Neural cell (in vitro differentiated cells): ENCODE measurements at regions not wholly inside any gene's neighbourhood (a gene's known extent, or its start where the extent isn't known, plus 50 kb on each side); places are given as distances from the start of the nearest gene placed in this dataset.

Experiments used
- H2AFZ ChIP-seq: fragments of 200-600, 300-800 bp; sonication (generic), shearing (Covaris generic); 2 replicates; pipeline ENCODE4 v1.6.0; 2014; ENCODE audit warnings: low read depth, mild to moderate bottlenecking, antibody characterized with exemption, low read length, moderate library complexity
- H3F3A ChIP-seq: fragments of 200-600 bp; shearing (Covaris generic); 2 replicates; pipeline ENCODE4 v1.6.1; 2016; ENCODE audit warnings: mild to moderate bottlenecking, moderate library complexity, mixed read lengths, antibody characterized with exemption, low read length; ENCODE audit not compliant: insufficient read depth, poor library complexity, severe bottlenecking
- H3K27ac ChIP-seq: fragments of 200-600, 300-800 bp; sonication (generic), shearing (Covaris generic); 2 replicates; pipeline ENCODE4 v1.5.1; 2014; ENCODE audit warnings: mild to moderate bottlenecking, low read length, moderate library complexity
- H3K27me3 ChIP-seq: fragments of 300-800, 200-600 bp; sonication (generic), shearing (Covaris generic); 2 replicates; pipeline ENCODE4 v1.6.0; 2014; ENCODE audit warnings: mild to moderate bottlenecking, low read depth, low read length, moderate library complexity; ENCODE audit not compliant: insufficient read depth
- H3K36me3 ChIP-seq: fragments of 300-800, 200-600 bp; sonication (generic), shearing (Covaris generic); 2 replicates; pipeline ENCODE4 v1.5.1; 2014; ENCODE audit warnings: mild to moderate bottlenecking, antibody characterized with exemption, low read length, moderate library complexity; ENCODE audit not compliant: insufficient read depth
- H3K4me2 ChIP-seq: fragments of 300-800, 200-600 bp; sonication (generic), shearing (Covaris generic); 2 replicates; pipeline ENCODE4 v1.6.0; 2014; ENCODE audit warnings: mild to moderate bottlenecking, low read length
- H3K4me3 ChIP-seq: fragments of 300-800, 200-600 bp; sonication (generic), shearing (Covaris generic); 2 replicates; pipeline ENCODE4 v1.5.1; 2014; ENCODE audit warnings: mild to moderate bottlenecking, low read length, moderate library complexity
- H3K79me2 ChIP-seq: fragments of 200-600 bp; shearing (Covaris generic); replicated peaks from 2 replicates; pipeline ENCODE4 v1.6.0; 2014; ENCODE audit warnings: mild to moderate bottlenecking, low read length, moderate library complexity; ENCODE audit not compliant: insufficient read depth
- H3K9ac ChIP-seq: fragments of 300-800, 200-600 bp; sonication (generic), shearing (Covaris generic); 2 replicates; pipeline ENCODE4 v1.6.1; 2016; ENCODE audit warnings: mild to moderate bottlenecking, low read length, mixed read lengths
- H3K9me2 ChIP-seq: fragments of 200-600 bp; shearing (Covaris generic); 2 replicates; pipeline ENCODE4 v1.6.1; 2016; ENCODE audit warnings: mild to moderate bottlenecking, low read length, mixed read lengths; ENCODE audit not compliant: insufficient read depth
- H3K9me3 ChIP-seq: fragments of 200-600, 300-800 bp; sonication (generic), shearing (Covaris generic); 2 replicates; pipeline ENCODE4 v1.6.1; 2016; ENCODE audit warnings: mild to moderate bottlenecking, mixed run types, low read length, moderate library complexity, mixed read lengths
- H4K20me1 ChIP-seq: fragments of 200-600 bp; shearing (Covaris generic); 2 replicates; pipeline ENCODE4 v1.6.1; 2016; ENCODE audit warnings: mild to moderate bottlenecking, mixed run types; ENCODE audit not compliant: insufficient read depth
- EP300 ChIP-seq: fragments of 450-650 bp; conservative IDR thresholded peaks from 2 replicates; pipeline ENCODE4 v1.6.1; 2014; ENCODE audit warnings: antibody characterized with exemption, mild to moderate bottlenecking, moderate library complexity; ENCODE audit not compliant: poor library complexity, severe bottlenecking
- EZH2 ChIP-seq: fragments of 200-600, 300-800 bp; shearing (Covaris generic), sonication (generic); IDR thresholded peaks from 2 replicates; pipeline ENCODE4 v1.6.1; 2014; ENCODE audit warnings: antibody characterized with exemption, low read length, borderline replicate concordance, mild to moderate bottlenecking; ENCODE audit not compliant: insufficient read depth, poor library complexity, severe bottlenecking
- MXI1 ChIP-seq: fragments of 450-650 bp; conservative IDR thresholded peaks from 2 replicates; pipeline ENCODE4 v1.6.1; 2014; ENCODE audit warnings: antibody characterized with exemption, mild to moderate bottlenecking; ENCODE audit not compliant: poor library complexity, severe bottlenecking
- POLR2AphosphoS5 ChIP-seq: IDR thresholded peaks from 2 replicates; pipeline ENCODE4 v1.6.1; 2012
- RAD21 ChIP-seq: fragments of 450-650 bp; conservative IDR thresholded peaks from 2 replicates; pipeline ENCODE4 v1.6.1; 2014; ENCODE audit warnings: antibody characterized with exemption, mild to moderate bottlenecking, moderate library complexity
- REST ChIP-seq: IDR thresholded peaks from 2 replicates; pipeline ENCODE4 v1.6.1; 2012; ENCODE audit warnings: borderline replicate concordance
- SMC3 ChIP-seq: fragments of 450-650 bp; conservative IDR thresholded peaks from 2 replicates; pipeline ENCODE4 v1.6.1; 2014; ENCODE audit warnings: antibody characterized with exemption, mild to moderate bottlenecking, moderate library complexity; ENCODE audit not compliant: poor library complexity
- TAF1 ChIP-seq: IDR thresholded peaks from 2 replicates; pipeline ENCODE4 v1.6.1; 2012; ENCODE audit warnings: low read depth
- TF ChIP-seq, protein P1 (sequence below): fragments of 450-650 bp; IDR thresholded peaks from 2 replicates; pipeline ENCODE4 v1.5.1; 2014; ENCODE audit warnings: antibody characterized with exemption, mild to moderate bottlenecking, moderate library complexity; ENCODE audit not compliant: poor library complexity, severe bottlenecking

DNA sequence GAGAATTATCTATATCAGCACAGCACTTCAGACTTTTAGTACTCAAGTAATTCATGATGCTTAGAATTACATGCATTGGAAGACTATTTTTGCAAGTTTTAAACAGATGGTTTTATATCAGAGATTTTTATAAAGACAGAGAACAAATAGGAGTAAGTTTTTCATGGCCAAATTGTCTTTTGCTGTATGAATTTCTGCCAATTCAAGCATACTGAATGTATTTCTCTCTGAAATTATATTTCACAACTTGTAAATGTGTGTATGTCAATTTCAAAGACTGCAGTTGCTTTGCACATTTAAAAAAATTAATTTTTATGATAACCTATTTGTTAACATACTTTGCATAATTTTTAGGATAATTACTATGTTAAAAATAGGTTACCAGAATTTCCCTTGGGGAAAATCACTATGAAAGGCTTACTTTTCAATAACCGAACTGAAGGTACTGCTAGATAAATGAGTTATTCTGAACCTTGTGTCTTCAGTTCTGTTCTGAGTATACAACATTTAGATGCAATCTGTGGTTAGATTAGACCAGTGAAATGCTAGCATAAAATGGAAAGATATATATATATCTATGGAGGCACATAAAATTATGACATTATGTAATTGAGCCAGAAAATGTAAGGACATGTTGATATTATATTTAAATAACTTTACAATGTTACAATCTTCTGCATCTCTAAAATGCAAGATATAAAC lies 1344.2 kb upstream of the PABPC4L start:
- Histone ChIP-seq H3K4me2 (no peak overlapping the region), H3K27ac (no peak overlapping the region), H3K9ac (no peak overlapping the region), H4K20me1 (no peaks in the 10 kb centered on the region), H2AFZ (no peak overlapping the region), H3F3A (no peaks in the 10 kb centered on the region), H3K9me2 (no peaks in the 10 kb centered on the region), H3K79me2 (no peaks in the 10 kb centered on the region), H3K27me3 (no peaks in the 10 kb centered on the region), H3K9me3 (no peaks in the 10 kb centered on the region), H3K36me3 (no peaks in the 10 kb centered on the region), H3K4me3 (no peak overlapping the region)
- TF ChIP-seq EZH2, result no peak
- no peak for TF ChIP-seq POLR2AphosphoS5
- TF ChIP-seq EP300, result no peak
- TF ChIP-seq, protein P1, sequence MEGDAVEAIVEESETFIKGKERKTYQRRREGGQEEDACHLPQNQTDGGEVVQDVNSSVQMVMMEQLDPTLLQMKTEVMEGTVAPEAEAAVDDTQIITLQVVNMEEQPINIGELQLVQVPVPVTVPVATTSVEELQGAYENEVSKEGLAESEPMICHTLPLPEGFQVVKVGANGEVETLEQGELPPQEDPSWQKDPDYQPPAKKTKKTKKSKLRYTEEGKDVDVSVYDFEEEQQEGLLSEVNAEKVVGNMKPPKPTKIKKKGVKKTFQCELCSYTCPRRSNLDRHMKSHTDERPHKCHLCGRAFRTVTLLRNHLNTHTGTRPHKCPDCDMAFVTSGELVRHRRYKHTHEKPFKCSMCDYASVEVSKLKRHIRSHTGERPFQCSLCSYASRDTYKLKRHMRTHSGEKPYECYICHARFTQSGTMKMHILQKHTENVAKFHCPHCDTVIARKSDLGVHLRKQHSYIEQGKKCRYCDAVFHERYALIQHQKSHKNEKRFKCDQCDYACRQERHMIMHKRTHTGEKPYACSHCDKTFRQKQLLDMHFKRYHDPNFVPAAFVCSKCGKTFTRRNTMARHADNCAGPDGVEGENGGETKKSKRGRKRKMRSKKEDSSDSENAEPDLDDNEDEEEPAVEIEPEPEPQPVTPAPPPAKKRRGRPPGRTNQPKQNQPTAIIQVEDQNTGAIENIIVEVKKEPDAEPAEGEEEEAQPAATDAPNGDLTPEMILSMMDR, result no peak
- no peak for TF ChIP-seq REST
- TF ChIP-seq MXI1, result no peak
- TF ChIP-seq SMC3, result no peak
- no peak for TF ChIP-seq TAF1
- no peak for TF ChIP-seq RAD21

- no peaks in the 10 kb centered on the region for H3K9me2 ChIP-seq
- H3K36me3 ChIP-seq, result no peaks in the 10 kb centered on the region
- no peaks in the 10 kb centered on the region for H3K79me2 ChIP-seq
- H2AFZ ChIP-seq, result no peak overlapping the region
- H3K9ac ChIP-seq, result no peak overlapping the region
- H3K4me3 ChIP-seq, result no peak overlapping the region
- H3K27me3 ChIP-seq, result no peaks in the 10 kb centered on the region
- no peaks in the 10 kb centered on the region for H3F3A ChIP-seq
- no peaks in the 10 kb centered on the region for H4K20me1 ChIP-seq
- no peak overlapping the region for H3K4me2 ChIP-seq
- no peak overlapping the region for H3K27ac ChIP-seq
- TF ChIP-seq SMC3, result no peak
- no peak for TF ChIP-seq REST
- TF ChIP-seq EP300, result no peak
- TF ChIP-seq EZH2, result no peak
- TF ChIP-seq RAD21, result no peak
- no peak for TF ChIP-seq MXI1
- TF ChIP-seq, protein P1, result no peak
- TF ChIP-seq TAF1, result no peak
- H3K9me3 ChIP-seq, result no peaks in the 10 kb centered on the region
Measured at GRCh38 chr4:135538698-135539097, 1337.1 kb upstream of the PABPC4L start.
